ENCODE measurements at regions not wholly inside any gene's neighbourhood (a gene's known extent, or its start where the extent isn't known, plus 50 kb on each side); places are given as distances from the start of the nearest gene placed in this dataset.

GRCh38 chr12:116393859-116394650 is 116.6 kb upstream of the MED13L start:
- no peak for TF ChIP-seq CTCF (IDR thresholded peaks at IDR 0.05)
- no peak for TF ChIP-seq POLR2A (IDR thresholded peaks at IDR 0.05)

All from adrenal gland (tissue), 5 donors.